Stimulated activated CD8-positive, alpha-beta memory T cell treated with anti-CD3 and anti-CD28 coated beads, Interleukin-4, amount 100 ng/mL, for 48 hours (primary cell): ENCODE measurements at regions not wholly inside any gene's neighbourhood (a gene's known extent, or its start where the extent isn't known, plus 50 kb on each side); places are given as distances from the start of the nearest gene placed in this dataset.
"Not testable (repeated sequence)": the region's sequence is repeated elsewhere in the genome, so short reads cannot be mapped to it uniquely, and the experiment has no call there.

ENCODE experiments used
- DNase-seq: peaks from one replicate; pipeline ENCODE4 v3.0.0-alpha.2; 2020

GRCh38 chr22:27240298-27241075, 561.1 kb downstream of the MN1 start:
- DNase-seq, result no peak

DNA sequence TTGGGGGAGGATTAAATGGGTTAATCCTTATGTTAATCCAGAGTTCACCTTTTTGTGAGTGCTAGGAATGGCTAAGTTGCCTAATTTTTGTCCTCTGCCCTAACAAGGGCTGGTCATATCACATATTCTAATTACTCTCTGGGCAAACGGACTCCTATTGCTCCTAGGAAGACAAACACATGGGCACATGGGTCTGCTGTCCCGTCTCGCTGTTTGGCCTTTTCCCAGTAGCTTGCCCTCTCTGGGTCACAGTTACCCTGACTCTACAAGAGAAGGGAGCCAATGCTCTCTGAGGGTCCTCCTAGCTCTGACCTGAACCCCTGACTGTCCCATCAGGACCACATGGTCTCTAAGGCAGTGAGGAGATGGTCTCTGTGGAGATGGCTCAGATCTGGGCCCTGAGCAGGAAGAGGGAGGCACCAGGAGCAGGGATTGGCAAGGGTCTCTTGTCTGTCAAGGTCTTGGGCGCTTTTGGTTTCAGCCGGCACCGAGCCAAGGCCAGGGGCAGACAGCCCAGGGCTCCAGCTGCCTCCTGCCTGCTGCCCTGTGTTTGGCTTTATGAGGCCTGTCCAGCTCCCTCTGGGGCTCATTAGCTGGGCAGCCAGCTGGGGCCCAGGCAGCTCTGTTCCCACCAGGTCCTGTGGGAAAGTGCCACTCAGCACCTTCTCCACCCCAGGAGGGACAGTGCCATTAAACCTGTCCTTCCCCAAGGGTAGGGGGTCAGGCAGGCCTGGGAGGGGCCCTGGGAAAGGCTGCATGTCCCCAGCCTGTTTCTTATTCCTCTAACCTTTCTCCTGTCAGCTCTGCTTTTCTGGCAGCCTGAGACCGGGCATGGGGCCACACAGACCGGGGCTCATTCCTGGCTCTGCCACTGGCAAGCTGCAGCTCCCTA, 559.9 kb downstream of the MN1 start:
- DNase-seq, result no peak

DNA sequence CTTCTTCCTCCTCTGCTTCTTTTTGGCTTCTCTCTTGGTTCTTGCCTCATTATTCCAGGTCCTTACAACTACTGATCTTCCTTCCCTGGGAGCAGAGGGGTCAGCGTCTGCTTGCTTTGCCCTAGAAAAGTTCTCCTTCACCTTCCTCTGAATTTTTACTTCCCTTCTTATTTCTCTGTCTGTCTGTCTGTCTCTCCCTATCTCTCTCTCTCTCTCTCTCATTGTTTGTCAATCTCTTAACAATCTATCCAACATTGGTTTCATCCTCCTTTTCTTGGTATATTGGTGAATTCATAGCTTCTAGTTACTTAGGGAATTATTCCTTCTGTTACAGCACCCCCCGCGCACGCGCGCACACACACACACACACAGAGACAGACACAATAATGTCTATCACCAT, 559.1 kb downstream of the MN1 start:
- DNase-seq, result no peak

- DNase-seq, result no peak
Observed at GRCh38 chr22:27242917-27243589, 558.5 kb downstream of the MN1 start.

DNA sequence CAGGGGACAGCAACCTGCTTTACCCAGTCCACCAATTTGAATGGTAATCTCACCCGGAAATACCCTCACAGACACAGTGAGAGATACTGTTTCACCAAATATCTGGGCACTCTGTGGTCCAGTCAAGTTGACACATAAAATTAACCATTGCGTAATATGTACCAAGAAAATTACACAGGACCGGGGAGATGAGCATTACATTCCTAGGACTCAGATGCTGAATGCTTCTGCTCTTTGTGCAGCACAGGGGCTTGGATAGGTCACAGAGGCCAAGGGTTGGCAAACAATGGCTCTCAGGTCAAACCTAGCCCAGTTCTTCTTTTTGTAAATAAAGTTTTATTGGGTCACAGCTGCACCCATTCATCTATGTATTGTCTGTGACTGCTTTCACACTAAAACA, 557.2 kb downstream of the MN1 start:
- DNase-seq, result no peak

- DNase-seq, result no peak
Observed at GRCh38 chr22:27245056-27245455, 556.5 kb downstream of the MN1 start.

- no peak for DNase-seq
Observed at GRCh38 chr22:27246558-27246957, 555.0 kb downstream of the MN1 start.

- DNase-seq, result no peak
Observed at GRCh38 chr22:27247701-27248434, 553.7 kb downstream of the MN1 start.

GRCh38 chr22:27250418-27250817, 551.1 kb downstream of the MN1 start:
- DNase-seq, result no peak

GRCh38 chr22:27250886-27251285, 550.7 kb downstream of the MN1 start:
- no peak for DNase-seq

GRCh38 chr22:27251563-27251962, 550.0 kb downstream of the MN1 start:
- no peak for DNase-seq

DNA sequence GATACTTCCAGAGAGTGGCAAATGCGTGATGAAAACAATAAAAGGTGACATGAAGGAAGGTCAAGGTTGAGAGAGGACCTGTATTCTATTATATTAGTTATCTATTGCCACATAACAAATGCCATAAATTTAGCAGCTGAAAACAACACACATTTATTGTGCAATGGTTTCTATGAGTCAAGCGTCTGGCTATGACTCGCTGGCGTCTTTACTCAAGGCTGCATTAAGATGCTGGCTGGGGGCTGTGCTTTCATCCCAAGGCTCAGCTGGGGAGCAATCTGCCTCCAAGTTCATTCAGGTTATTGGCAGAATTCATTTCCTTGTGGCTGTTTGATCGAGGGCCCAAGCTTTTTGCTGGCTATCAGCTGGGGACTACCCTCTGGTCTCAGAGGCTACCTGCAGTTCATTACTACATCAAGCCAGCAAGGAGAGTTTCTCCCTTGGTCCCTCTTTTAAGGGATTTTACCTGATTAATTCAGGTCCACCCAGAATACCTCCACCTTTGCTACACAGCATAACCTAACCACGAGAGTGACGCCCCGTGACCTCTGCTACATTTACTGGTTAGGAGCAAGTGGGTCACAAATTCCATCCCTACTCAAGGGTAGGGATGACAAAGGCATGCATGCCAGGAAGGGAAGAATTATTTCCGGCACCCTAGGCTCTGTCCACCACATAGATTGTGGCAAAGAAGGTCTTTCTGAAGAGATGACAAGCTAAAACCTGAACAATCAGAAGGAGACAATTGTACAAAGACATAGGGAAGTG, 549.1 kb downstream of the MN1 start:
- no peak for DNase-seq

GRCh38 chr22:27253108-27253902, 548.3 kb downstream of the MN1 start:
- no peak for DNase-seq

DNA sequence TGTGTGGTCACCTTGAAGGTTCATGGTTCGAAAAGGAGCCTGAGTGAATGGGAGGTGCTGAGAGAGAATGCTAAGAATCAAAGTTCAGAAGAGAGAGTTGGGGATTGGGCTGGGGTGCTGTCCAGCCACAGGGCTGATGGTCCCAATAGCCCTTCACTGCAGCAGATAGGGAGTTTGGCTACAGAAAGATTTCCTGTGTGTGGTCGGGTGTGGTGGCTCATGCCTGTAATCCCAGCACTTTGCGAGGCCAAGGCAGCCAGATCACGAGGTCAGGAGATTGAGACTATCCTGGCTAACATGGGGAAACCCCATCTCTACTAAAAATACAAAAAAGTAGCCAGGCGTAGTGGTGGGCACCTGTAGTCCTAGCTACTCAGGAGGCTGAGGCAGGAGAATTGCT, 547.5 kb downstream of the MN1 start:
- DNase-seq, result not testable (repeated sequence)

- no peak for DNase-seq
Observed at GRCh38 chr22:27255580-27255979, 546.0 kb downstream of the MN1 start.

- DNase-seq, result no peak
Observed at GRCh38 chr22:27257987-27258386, 543.6 kb downstream of the MN1 start.

DNA sequence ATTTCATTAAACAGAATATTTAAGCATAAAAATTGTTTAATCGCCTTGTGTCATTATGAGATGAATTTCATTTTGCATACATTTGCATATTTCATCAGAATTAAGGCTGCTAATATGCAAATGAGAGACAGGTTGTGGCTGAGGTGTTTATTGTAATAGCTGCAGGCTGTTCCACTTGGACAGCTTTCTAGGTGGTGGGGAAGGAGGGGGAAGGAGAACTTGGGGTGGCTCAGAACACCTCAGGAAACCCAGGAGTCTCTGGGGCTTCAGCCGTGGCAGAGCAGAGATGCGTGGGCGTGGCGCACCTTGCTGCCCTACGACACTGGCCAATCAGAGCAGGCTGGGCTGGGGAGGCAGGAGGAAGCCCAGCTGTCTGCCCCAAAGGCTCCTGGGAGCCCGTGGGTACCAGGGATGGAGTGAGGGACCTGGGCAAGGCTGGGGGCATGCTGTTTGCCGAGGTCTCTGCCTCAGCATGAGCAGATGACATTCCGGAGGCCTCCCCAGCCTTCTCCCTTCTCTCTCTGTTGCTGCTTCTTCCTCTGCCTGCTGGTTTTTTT, 542.9 kb downstream of the MN1 start:
- no peak for DNase-seq

DNA sequence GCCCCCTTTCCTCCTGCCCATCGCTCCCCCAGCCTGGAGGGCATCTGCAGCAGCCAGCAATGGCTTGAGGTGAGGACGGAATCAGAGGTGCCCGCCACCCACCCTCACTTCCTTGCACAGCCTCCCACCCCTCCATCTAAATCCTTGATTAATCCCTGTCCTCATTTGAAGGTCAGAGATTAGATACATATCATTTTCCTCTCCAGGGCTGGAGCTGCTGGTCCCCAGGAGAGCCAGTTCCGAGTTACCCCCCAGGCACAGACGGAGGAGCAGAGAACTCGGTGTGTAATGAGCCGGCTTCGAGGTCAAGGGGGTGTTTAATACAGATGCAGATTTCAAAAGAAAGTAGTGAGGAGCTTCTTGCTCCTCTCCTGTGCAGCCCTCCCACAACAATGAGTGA, 542.1 kb downstream of the MN1 start:
- DNase-seq, result no peak

GRCh38 chr22:27260087-27260698, 541.4 kb downstream of the MN1 start:
- DNase-seq, result no peak

DNA sequence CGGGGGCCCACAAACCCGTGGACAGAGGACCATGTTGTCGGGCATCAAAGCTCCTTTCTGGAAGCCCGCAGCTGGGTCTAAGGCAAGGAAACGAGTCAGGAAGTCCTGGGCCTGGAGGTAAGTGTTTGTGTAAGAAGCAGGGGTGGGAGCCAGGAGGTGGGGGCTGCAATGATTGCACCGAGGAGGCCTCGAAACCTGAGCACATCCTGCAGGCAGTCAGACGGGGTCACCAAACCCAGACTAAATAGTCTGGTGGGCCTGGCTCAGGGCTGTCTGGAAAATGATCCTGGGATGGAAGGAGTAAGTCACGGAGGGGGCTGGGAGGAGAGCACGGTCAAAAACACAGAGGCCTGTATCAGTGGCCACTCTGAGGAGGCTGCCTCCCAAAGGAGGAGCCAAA, 539.2 kb downstream of the MN1 start:
- DNase-seq, result no peak
